BJ (cell line): ENCODE measurements at regions not wholly inside any gene's neighbourhood (a gene's known extent, or its start where the extent isn't known, plus 50 kb on each side); places are given as distances from the start of the nearest gene placed in this dataset.

Experiments used
- CTCF ChIA-PET: fragments of 350-600 bp; formaldehyde crosslinking; extraction: SDS; loops from one replicate; lab custom pipeline; 2021; ENCODE audit warnings: antibody characterized with exemption, inconsistent platforms; lab: Yijun Ruan, JAX
- POLR2A ChIA-PET: fragments of 300-600 bp; sonication (Branson Sonifier 250); formaldehyde crosslinking; extraction: SDS; loops from one replicate; lab custom pipeline; 2021; ENCODE audit warnings: antibody characterized with exemption; lab: Charles Lee
- DNase-seq: peaks from one replicate; pipeline ENCODE4 v3.0.0-alpha.2; 2011; ENCODE audit warnings: low read depth
- H3K27me3 ChIP-seq: 2 replicates; pipeline ENCODE4 v1.6.0; 2011; ENCODE audit warnings: low read length; ENCODE audit not compliant: control insufficient read depth, insufficient read depth
- H3K36me3 ChIP-seq: 2 replicates; pipeline ENCODE4 v1.5.1; 2011; ENCODE audit warnings: low read length; ENCODE audit not compliant: control insufficient read depth, insufficient read depth
- H3K4me3 ChIP-seq: 2 replicates; pipeline ENCODE4 v1.5.1; 2011; ENCODE audit warnings: low read depth, mild to moderate bottlenecking, control low read depth, low read length
- CTCF ChIP-seq: IDR thresholded peaks from 2 replicates; pipeline ENCODE4 v1.5.1; 2011; ENCODE audit warnings: low read depth, mild to moderate bottlenecking, control low read depth, inconsistent platforms, low read length, moderate library complexity; ENCODE audit not compliant: insufficient read depth

GRCh38 chrX:6810776-6811175 is 275.9 kb upstream of the VCX3A start:
- Histone ChIP-seq H3K4me3 (no peak overlapping the region), H3K36me3 (no peaks in the 10 kb centered on the region), H3K27me3 (no peaks in the 10 kb centered on the region)
- POLR2A ChIA-PET: no interaction called here
- peak; percentile 2 for DNase-seq
- CTCF ChIA-PET: no interaction called here
- TF ChIP-seq CTCF: no peak

- H3K27me3 ChIP-seq: no peaks in the 10 kb centered on the region
- no peak for TF ChIP-seq CTCF
- ChIA-PET CTCF (no interaction called here), POLR2A (no interaction called here)
- no peaks in the 10 kb centered on the region for H3K36me3 ChIP-seq
- DNase-seq: no peak
- H3K4me3 ChIP-seq: no peak overlapping the region
Observed at GRCh38 chrX:6803607-6804006, 268.7 kb upstream of the VCX3A start.

GRCh38 chrX:6793000-6793399 is 258.1 kb upstream of the VCX3A start:
- no peak for TF ChIP-seq CTCF
- DNase-seq: no peak
- ChIA-PET CTCF (no interaction called here), POLR2A (no interaction called here)
- no peaks in the 10 kb centered on the region for H3K36me3 ChIP-seq
- H3K27me3 ChIP-seq: no peaks in the 10 kb centered on the region
- no peak overlapping the region for H3K4me3 ChIP-seq

- H3K27me3 ChIP-seq: no peaks in the 10 kb centered on the region
- ChIA-PET POLR2A (no interaction called here), CTCF (interaction anchor here (1.5 kb wide), 1 partner anchor 11 kb away, joined by 3 read pairs; no protein-coding TSS in a partner anchor)
- no peak for DNase-seq
- H3K36me3 ChIP-seq: no peaks in the 10 kb centered on the region
- TF ChIP-seq CTCF: no peak
- no peak overlapping the region for H3K4me3 ChIP-seq
Observed at GRCh38 chrX:6783912-6784311, 249.0 kb upstream of the VCX3A start.

- CTCF ChIA-PET: no interaction called here
- POLR2A ChIA-PET: no interaction called here
- Histone ChIP-seq H3K36me3 (no peaks in the 10 kb centered on the region), H3K27me3 (no peaks in the 10 kb centered on the region), H3K4me3 (no peak overlapping the region)
- TF ChIP-seq CTCF: no peak
- no peak for DNase-seq
Observed at GRCh38 chrX:6782831-6783230, 247.9 kb upstream of the VCX3A start.
